Trophoblast cell (in vitro differentiated cells and primary cell): ENCODE measurements at regions not wholly inside any gene's neighbourhood (a gene's known extent, or its start where the extent isn't known, plus 50 kb on each side); places are given as distances from the start of the nearest gene placed in this dataset.

Experiments used
- DNase-seq, 2 donors: peaks; one replicate each; pipeline ENCODE4 v3.0.0-alpha.2; 2016
- H2AFZ ChIP-seq: 2 replicates; pipeline ENCODE4 v1.6.1; 2013; ENCODE audit warnings: low read length, moderate library complexity, mild to moderate bottlenecking; ENCODE audit not compliant: insufficient read depth, poor library complexity
- H2AK5ac ChIP-seq: 2 replicates; pipeline ENCODE4 v1.6.1; 2013; ENCODE audit warnings: mild to moderate bottlenecking, low read length
- H2BK120ac ChIP-seq: 2 replicates; pipeline ENCODE4 v1.6.1; 2013; ENCODE audit warnings: low read length, mild to moderate bottlenecking, moderate library complexity; ENCODE audit not compliant: insufficient read depth, poor library complexity
- H2BK12ac ChIP-seq: 2 replicates; pipeline ENCODE4 v1.6.1; 2013; ENCODE audit warnings: mild to moderate bottlenecking, low read length, moderate library complexity
- H2BK5ac ChIP-seq: 2 replicates; pipeline ENCODE4 v1.6.1; 2013; ENCODE audit warnings: low read length, low read depth, moderate library complexity, mild to moderate bottlenecking; ENCODE audit not compliant: poor library complexity
- H3K14ac ChIP-seq: 2 replicates; pipeline ENCODE4 v1.6.1; 2013; ENCODE audit warnings: mild to moderate bottlenecking, low read length
- H3K18ac ChIP-seq: 2 replicates; pipeline ENCODE4 v1.6.1; 2013; ENCODE audit warnings: mild to moderate bottlenecking, low read length
- H3K23ac ChIP-seq: 2 replicates; pipeline ENCODE4 v1.6.1; 2013; ENCODE audit warnings: low read length
- H3K27ac ChIP-seq: 2 replicates; pipeline ENCODE4 v1.5.1; 2013; ENCODE audit warnings: low read depth, mild to moderate bottlenecking, inconsistent platforms, low read length, moderate library complexity
- H3K27me3 ChIP-seq: 2 replicates; pipeline ENCODE4 v1.6.1; 2013; ENCODE audit warnings: inconsistent platforms, mild to moderate bottlenecking, low read length, moderate library complexity; ENCODE audit not compliant: insufficient read depth
- H3K36me3 ChIP-seq, 2 experiments: 1 replicate in 1 of 2; 2 replicates in 1 of 2; pipeline ENCODE4 v1.6.1; 2013; ENCODE audit warnings: low read length in 2 of 2, mild to moderate bottlenecking in 2 of 2, moderate library complexity in 1 of 2; ENCODE audit not compliant: insufficient read depth in 2 of 2, control insufficient read depth in 1 of 2
- H3K4ac ChIP-seq: 2 replicates; pipeline ENCODE4 v1.6.1; 2013; ENCODE audit warnings: low read depth, mild to moderate bottlenecking, low read length, moderate library complexity
- H3K4me1 ChIP-seq, 2 experiments: 1 replicate in 1 of 2; 2 replicates in 1 of 2; pipeline ENCODE4 v1.6.1; 2013; ENCODE audit warnings: low read length in 2 of 2, mild to moderate bottlenecking in 2 of 2, moderate library complexity in 1 of 2; ENCODE audit not compliant: insufficient read depth in 2 of 2, control insufficient read depth in 1 of 2
- H3K4me2 ChIP-seq: 2 replicates; pipeline ENCODE4 v1.6.1; 2013; ENCODE audit warnings: inconsistent platforms, mild to moderate bottlenecking, low read length, moderate library complexity
- H3K4me3 ChIP-seq: 2 replicates; pipeline ENCODE4 v1.5.1; 2013; ENCODE audit warnings: mild to moderate bottlenecking, low read depth, low read length, inconsistent platforms
- H3K79me1 ChIP-seq: one replicate; pipeline ENCODE4 v1.6.1; 2013; ENCODE audit warnings: low read length
- H3K79me2 ChIP-seq: 2 replicates; pipeline ENCODE4 v1.6.1; 2013; ENCODE audit warnings: low read length, mild to moderate bottlenecking; ENCODE audit not compliant: control insufficient read depth, insufficient read depth, poor library complexity
- H3K9ac ChIP-seq: 2 replicates; pipeline ENCODE4 v1.6.1; 2013; ENCODE audit warnings: mild to moderate bottlenecking, low read length
- H3K9me3 ChIP-seq: 2 replicates; pipeline ENCODE4 v1.6.1; 2013; ENCODE audit warnings: low read depth, mild to moderate bottlenecking, control low read depth, inconsistent platforms, low read length; ENCODE audit not compliant: insufficient read depth
- H4K12ac ChIP-seq: 2 replicates; pipeline ENCODE4 v1.6.1; 2013; ENCODE audit warnings: low read depth, mild to moderate bottlenecking, low read length, moderate library complexity
- H4K8ac ChIP-seq: 2 replicates; pipeline ENCODE4 v1.6.1; 2013; ENCODE audit warnings: low read depth, mild to moderate bottlenecking, low read length, moderate library complexity
- H4K91ac ChIP-seq: one replicate; pipeline ENCODE4 v1.6.1; 2013; ENCODE audit warnings: low read depth, mild to moderate bottlenecking, low read length, moderate library complexity
- WGBS: extraction: QIAGEN DNeasy Blood & Tissue Kit; methylation state at CpG from one replicate; pipeline ENCODE4 v1.1.7; 2013; ENCODE audit warnings: missing lambda C conversion rate; ENCODE audit not compliant: insufficient read length, insufficient coverage; ENCODE audit errors: extremely low coverage; 5-methylcytosine and 5-hydroxymethylcytosine counted together

GRCh38 chr9:102669220-102669619, 325.9 kb upstream of the CYLC2 start:
- no peaks in the 10 kb centered on the region for H3K79me2 ChIP-seq
- H3K27me3 ChIP-seq = no peaks in the 10 kb centered on the region
- no peak overlapping the region for H3K23ac ChIP-seq
- peaks cover 4% of the 10 kb centered on the region for H3K9me3 ChIP-seq
- no peak overlapping the region for H3K27ac ChIP-seq
- no peak overlapping the region for H4K8ac ChIP-seq
- no peaks in the 10 kb centered on the region for H3K4me1 ChIP-seq
- no peak overlapping the region for H2AFZ ChIP-seq
- no peak overlapping the region for H3K9ac ChIP-seq
- H3K4ac ChIP-seq = no peak overlapping the region
- no peak overlapping the region for H3K14ac ChIP-seq
- H2AK5ac ChIP-seq = no peak overlapping the region
- no peak overlapping the region for H3K4me2 ChIP-seq
- no peak overlapping the region for H4K12ac ChIP-seq
- no peak overlapping the region for H3K18ac ChIP-seq
- no peak overlapping the region for H4K91ac ChIP-seq
- no peaks in the 10 kb centered on the region for H3K79me1 ChIP-seq
- no CpG with 5 or more reads among the region's 3 CpGs for WGBS
- no peak overlapping the region for H2BK5ac ChIP-seq
- H3K36me3 ChIP-seq = peaks cover 0 to 2% of the 10 kb centered on the region in 2 experiments
- H3K4me3 ChIP-seq = no peak overlapping the region
- no peak overlapping the region for H2BK12ac ChIP-seq
- no peak overlapping the region for H2BK120ac ChIP-seq
- DNase-seq = no peak

GRCh38 chr9:102652471-102652870, 342.7 kb upstream of the CYLC2 start:
- Histone ChIP-seq H3K4me2 (no peak overlapping the region), H3K4ac (no peak overlapping the region), H3K4me1 (no peaks in the 10 kb centered on the region), H3K14ac (no peak overlapping the region), H3K36me3 (no peaks in the 10 kb centered on the region), H3K9ac (no peak overlapping the region), H3K23ac (no peak overlapping the region), H4K91ac (no peak overlapping the region), H2AFZ (no peak overlapping the region), H2BK12ac (no peak overlapping the region), H3K27me3 (no peaks in the 10 kb centered on the region), H3K18ac (no peak overlapping the region), H4K12ac (no peak overlapping the region), H2BK5ac (no peak overlapping the region), H3K27ac (no peak overlapping the region), H2BK120ac (no peak overlapping the region), H3K9me3 (no peaks in the 10 kb centered on the region), H3K79me1 (no peaks in the 10 kb centered on the region), H2AK5ac (no peak overlapping the region), H3K79me2 (no peaks in the 10 kb centered on the region), H4K8ac (no peak overlapping the region), H3K4me3 (no peak overlapping the region)
- DNase-seq = no peak
- no CpG with 5 or more reads among the region's 5 CpGs for WGBS

- H3K79me2 ChIP-seq = no peaks in the 10 kb centered on the region
- no CpG with 5 or more reads among the region's 2 CpGs for WGBS
- H4K8ac ChIP-seq = no peak overlapping the region
- no peak overlapping the region for H2BK12ac ChIP-seq
- H3K18ac ChIP-seq = no peak overlapping the region
- no peak overlapping the region for H2AK5ac ChIP-seq
- H3K4ac ChIP-seq = no peak overlapping the region
- no peak overlapping the region for H2BK120ac ChIP-seq
- H3K27ac ChIP-seq = no peak overlapping the region
- no peak overlapping the region for H2AFZ ChIP-seq
- no peak overlapping the region for H2BK5ac ChIP-seq
- H3K4me2 ChIP-seq = no peak overlapping the region
- H3K9ac ChIP-seq = no peak overlapping the region
- DNase-seq = no peak
- H3K4me3 ChIP-seq = no peak overlapping the region
- no peak overlapping the region for H3K23ac ChIP-seq
- H3K27me3 ChIP-seq = no peaks in the 10 kb centered on the region
- no peaks in the 10 kb centered on the region for H3K9me3 ChIP-seq
- H3K79me1 ChIP-seq = no peaks in the 10 kb centered on the region
- no peaks in the 10 kb centered on the region for H3K4me1 ChIP-seq
- no peak overlapping the region for H4K12ac ChIP-seq
- H3K36me3 ChIP-seq = no peaks in the 10 kb centered on the region
- no peak overlapping the region for H3K14ac ChIP-seq
- no peak overlapping the region for H4K91ac ChIP-seq
Measured at GRCh38 chr9:102650896-102651295, 344.2 kb upstream of the CYLC2 start.

- WGBS = no CpG with 5 or more reads among the region's 1 CpG
- H3K4me1 ChIP-seq = no peaks in the 10 kb centered on the region
Measured at GRCh38 chr9:102642651-102643050, 352.5 kb upstream of the CYLC2 start.

More at GRCh38 chr9:102642651-102643050, 352.5 kb upstream of the CYLC2 start:
- no peak overlapping the region for H2BK5ac ChIP-seq
- no peak overlapping the region for H4K12ac ChIP-seq
- H3K79me1 ChIP-seq = no peaks in the 10 kb centered on the region
- H3K9ac ChIP-seq = no peak overlapping the region
- no peak overlapping the region for H3K4ac ChIP-seq
- no peaks in the 10 kb centered on the region for H3K27me3 ChIP-seq
- no peak overlapping the region for H3K27ac ChIP-seq
- no peak overlapping the region for H3K18ac ChIP-seq
- no peak overlapping the region for H2BK12ac ChIP-seq
- no peak overlapping the region for H2AFZ ChIP-seq
- no peak overlapping the region for H3K4me2 ChIP-seq
- H3K4me3 ChIP-seq = no peak overlapping the region
- no peak for DNase-seq
- no peak overlapping the region for H4K8ac ChIP-seq
- H4K91ac ChIP-seq = no peak overlapping the region
- H2BK120ac ChIP-seq = no peak overlapping the region
- no peaks in the 10 kb centered on the region for H3K79me2 ChIP-seq
- H2AK5ac ChIP-seq = no peak overlapping the region
- no peaks in the 10 kb centered on the region for H3K9me3 ChIP-seq
- no peak overlapping the region for H3K14ac ChIP-seq
- no peaks in the 10 kb centered on the region for H3K36me3 ChIP-seq
- H3K23ac ChIP-seq = no peak overlapping the region
